Stimulated activated CD8-positive, alpha-beta memory T cell treated with anti-CD3 and anti-CD28 coated beads, Interleukin-4, amount 100 ng/mL, for 24 hours (primary cell): ENCODE measurements at regions not wholly inside any gene's neighbourhood (a gene's known extent, or its start where the extent isn't known, plus 50 kb on each side); places are given as distances from the start of the nearest gene placed in this dataset.

ENCODE experiments used
- DNase-seq: peaks from one replicate; pipeline ENCODE4 v3.0.0-alpha.2; 2020; ENCODE audit warnings: low read depth

GRCh38 chr13:59546178-59546577 is 617.5 kb downstream of the DIAPH3 start:
- DNase-seq = no peak

GRCh38 chr13:59547950-59548349 is 615.8 kb downstream of the DIAPH3 start:
- DNase-seq = no peak

- no peak for DNase-seq
Observed at GRCh38 chr13:59562924-59563323, 600.8 kb downstream of the DIAPH3 start.

- DNase-seq = no peak
Observed at GRCh38 chr13:59566561-59566960, 597.2 kb downstream of the DIAPH3 start.

- DNase-seq = no peak
Observed at GRCh38 chr13:59568306-59568705, 595.4 kb downstream of the DIAPH3 start.

GRCh38 chr13:59570204-59570603 is 593.5 kb downstream of the DIAPH3 start:
- DNase-seq = no peak

GRCh38 chr13:59584101-59584500 is 579.6 kb downstream of the DIAPH3 start:
- no peak for DNase-seq

- DNase-seq = no peak
Observed at GRCh38 chr13:59584761-59585670, 578.7 kb downstream of the DIAPH3 start.

GRCh38 chr13:59587030-59587429 is 576.7 kb downstream of the DIAPH3 start:
- DNase-seq = no peak

GRCh38 chr13:59587971-59588716 is 575.6 kb downstream of the DIAPH3 start:
- DNase-seq = no peak

GRCh38 chr13:59588717-59589067 is 575.0 kb downstream of the DIAPH3 start:
- no peak for DNase-seq

GRCh38 chr13:59601993-59602392 is 561.7 kb downstream of the DIAPH3 start:
- no peak for DNase-seq

GRCh38 chr13:59603646-59604045 is 560.1 kb downstream of the DIAPH3 start:
- DNase-seq = no peak

GRCh38 chr13:59607172-59607571 is 556.6 kb downstream of the DIAPH3 start:
- DNase-seq = no peak

- no peak for DNase-seq
Observed at GRCh38 chr13:59607780-59608233, 555.9 kb downstream of the DIAPH3 start.

GRCh38 chr13:59609421-59609820 is 554.3 kb downstream of the DIAPH3 start:
- no peak for DNase-seq
